ENCODE measurements at regions not wholly inside any gene's neighbourhood (a gene's known extent, or its start where the extent isn't known, plus 50 kb on each side); places are given as distances from the start of the nearest gene placed in this dataset.

GRCh38 chr19:31107096-31107495 lies 242.1 kb downstream of the TSHZ3 start:
- H3K27me3 ChIP-seq (replicated peaks in 1 of 4; ENCODE audit: control insufficient read depth in 3 of 4, extremely low read depth in 1 of 4, insufficient read depth in 3 of 4, low read length in 3 of 4): no peaks in the 10 kb centered on the region; a peak in 1 of 7 replicates
- CTCF ChIA-PET (ENCODE audit: partially characterized antibody): interaction anchor here (0.7 to 4.0 kb wide), 2 partner anchors 247 to 351 kb away, joined by 3 to 13 read pairs; no protein-coding TSS in a partner anchor
- TF ChIP-seq TEAD4 (IDR thresholded peaks at IDR 0.05; ENCODE audit: low read depth, low read length): no peak

More at GRCh38 chr19:31107096-31107495, 242.1 kb downstream of the TSHZ3 start:
- Histone ChIP-seq H2AFZ (ENCODE audit: low read length) (no peak overlapping the region), H3K9ac (replicated peaks in 1 of 4; ENCODE audit: extremely low read depth in 1 of 4, low read depth in 3 of 4, low read length in 3 of 4) (no peak overlapping the region), H3K56ac (replicated peaks; ENCODE audit: insufficient read length, low read depth, low read length) (no peak overlapping the region), H2AK5ac (ENCODE audit: low read depth, low read length) (no peak overlapping the region), H4K91ac (replicated peaks; ENCODE audit: insufficient read length, low read length) (no peak overlapping the region), H3K23me2 (ENCODE audit: low read depth, low read length) (no peaks in the 10 kb centered on the region), H3K23ac (ENCODE audit: insufficient read length) (no peak overlapping the region), H3K18ac (ENCODE audit: extremely low read depth, low read length) (no peak overlapping the region), H3K27ac (ENCODE audit: low read depth, low read length) (no peak overlapping the region), H3K79me1 (ENCODE audit: low read depth, low read length) (no peaks in the 10 kb centered on the region), H2BK15ac (ENCODE audit: low read length) (no peak overlapping the region), H3K4me3 (ENCODE audit: extremely low read depth in 1 of 4, insufficient read depth in 2 of 4, low read depth in 3 of 4, low read length in 4 of 4) (no peak overlapping the region), H3K4me2 (ENCODE audit: insufficient read depth in 1 of 2, low read depth in 2 of 2, low read length in 2 of 2) (no peak overlapping the region), H3K4ac (replicated peaks; ENCODE audit: insufficient read length, low read depth, low read length) (no peak overlapping the region), H3K36me3 (ENCODE audit: control insufficient read depth in 2 of 4, insufficient read depth in 4 of 4, low read length in 3 of 4) (no peaks in the 10 kb centered on the region), H3K79me2 (ENCODE audit: control insufficient read depth in 1 of 2, insufficient read depth in 2 of 2, low read length in 2 of 2) (no peaks in the 10 kb centered on the region), H3K9me3 (ENCODE audit: insufficient read depth in 2 of 2, low read depth in 1 of 2, low read length in 1 of 2) (no peaks in the 10 kb centered on the region), H2BK5ac (ENCODE audit: low read depth, low read length) (no peak overlapping the region), H4K20me1 (replicated peaks in 1 of 2; ENCODE audit: control insufficient read depth in 1 of 2, insufficient read depth in 2 of 2, low read length in 2 of 2) (no peaks in the 10 kb centered on the region), H2BK20ac (ENCODE audit: low read length) (no peak overlapping the region), H4K8ac (ENCODE audit: extremely low read depth, insufficient read depth, low read length) (no peak overlapping the region), H3K14ac (ENCODE audit: insufficient read length) (no peak overlapping the region), H2BK120ac (replicated peaks; ENCODE audit: low read depth, low read length) (no peak overlapping the region), H4K5ac (ENCODE audit: insufficient read length, low read depth, low read length) (no peak overlapping the region), H2BK12ac (ENCODE audit: low read depth, low read length) (no peak overlapping the region), H3K4me1 (replicated peaks in 1 of 4; ENCODE audit: control insufficient read depth in 3 of 4, insufficient read depth in 4 of 4, low read length in 3 of 4) (peaks cover 4 to 12% (median 6%) of the 10 kb centered on the region in 4 experiments; a peak in 3 of 7 replicates)
- WGBS, 2 experiments (ENCODE audit: extremely low coverage in 1 of 2, insufficient coverage in 1 of 2, insufficient read length in 1 of 2, insufficient replicate concordance in 2 of 2, low coverage in 1 of 2, low lambda C conversion rate in 2 of 2, missing lambda C conversion rate in 1 of 2): 93% methylated on average over 8 of the region's 8 CpGs; no CpG with 5 or more reads in 1 of the 2 experiments
- POLR2A ChIA-PET (ENCODE audit: partially characterized antibody): no interaction called here
- DNase-seq (ENCODE audit: low read depth in 1 of 2, low spot score in 2 of 2) (no peak), FAIRE-seq (no peak)
